C4-2B (cell line): ENCODE measurements at regions not wholly inside any gene's neighbourhood (a gene's known extent, or its start where the extent isn't known, plus 50 kb on each side); places are given as distances from the start of the nearest gene placed in this dataset.

Experiments used
- H3K27ac ChIP-seq: fragments of 450-650 bp; 2 replicates; pipeline ENCODE4 v1.5.1; 2017
- CTCF ChIP-seq: fragments of 450-650 bp; conservative IDR thresholded peaks from 2 replicates; pipeline ENCODE4 v1.5.1; 2017; ENCODE audit warnings: mild to moderate bottlenecking
- ZFX ChIP-seq: fragments of 450-650 bp; IDR thresholded peaks from 2 replicates; pipeline ENCODE4 v1.6.1; 2017

- no peak for TF ChIP-seq CTCF
- no peak for TF ChIP-seq ZFX
- H3K27ac ChIP-seq: no peak overlapping the region
Observed at GRCh38 chr3:148078658-148079057, 619.0 kb upstream of the AGTR1 start.

GRCh38 chr3:148079370-148079769 is 618.3 kb upstream of the AGTR1 start:
- H3K27ac ChIP-seq: no peak overlapping the region
- TF ChIP-seq CTCF (no peak), ZFX (no peak)

GRCh38 chr3:148081926-148082325 is 615.8 kb upstream of the AGTR1 start:
- TF ChIP-seq ZFX (no peak), CTCF (no peak)
- H3K27ac ChIP-seq: no peak overlapping the region

- TF ChIP-seq ZFX: no peak
- H3K27ac ChIP-seq: no peak overlapping the region
Observed at GRCh38 chr3:148082506-148083280, 615.0 kb upstream of the AGTR1 start.

GRCh38 chr3:148083526-148084182 is 614.0 kb upstream of the AGTR1 start:
- TF ChIP-seq CTCF (no peak), ZFX (no peak)
- no peak overlapping the region for H3K27ac ChIP-seq

GRCh38 chr3:148084931-148085330 is 612.8 kb upstream of the AGTR1 start:
- no peak for TF ChIP-seq ZFX
- no peak for TF ChIP-seq CTCF

GRCh38 chr3:148087601-148088371 is 609.9 kb upstream of the AGTR1 start:
- H3K27ac ChIP-seq: no peak overlapping the region
- no peak for TF ChIP-seq ZFX
- no peak for TF ChIP-seq CTCF

More at GRCh38 chr3:148084931-148085330, 612.8 kb upstream of the AGTR1 start:
- H3K27ac ChIP-seq: no peak overlapping the region
